T-helper 1 cell treated with Interleukin-12 subunit alpha and Interleukin-12 subunit beta and Interleukin-4 antibody, amounts not matched to agents 30 μg/mL and 1 μg/mL, for 36 hours (primary cell): ENCODE measurements at regions not wholly inside any gene's neighbourhood (a gene's known extent, or its start where the extent isn't known, plus 50 kb on each side); places are given as distances from the start of the nearest gene placed in this dataset.

Experiments
- H3K27ac Mint-ChIP-seq: one replicate; pipeline ENCODE4 v1.8.0; 2021; ENCODE audit warnings: mild to moderate bottlenecking, mixed read lengths
- H3K27me3 Mint-ChIP-seq: one replicate; pipeline ENCODE4 v1.8.0; 2021; ENCODE audit warnings: low read depth, mixed read lengths
- H3K36me3 Mint-ChIP-seq: one replicate; pipeline ENCODE4 v1.8.0; 2021; ENCODE audit warnings: low read depth, mixed read lengths
- H3K4me1 Mint-ChIP-seq: one replicate; pipeline ENCODE4 v1.8.0; 2021; ENCODE audit warnings: low read depth, mixed read lengths
- H3K4me3 Mint-ChIP-seq: one replicate; pipeline ENCODE4 v1.8.0; 2021; ENCODE audit warnings: mild to moderate bottlenecking, moderate library complexity, mixed read lengths
- H3K9me3 Mint-ChIP-seq: one replicate; pipeline ENCODE4 v1.8.0; 2021; ENCODE audit warnings: mixed read lengths

DNA sequence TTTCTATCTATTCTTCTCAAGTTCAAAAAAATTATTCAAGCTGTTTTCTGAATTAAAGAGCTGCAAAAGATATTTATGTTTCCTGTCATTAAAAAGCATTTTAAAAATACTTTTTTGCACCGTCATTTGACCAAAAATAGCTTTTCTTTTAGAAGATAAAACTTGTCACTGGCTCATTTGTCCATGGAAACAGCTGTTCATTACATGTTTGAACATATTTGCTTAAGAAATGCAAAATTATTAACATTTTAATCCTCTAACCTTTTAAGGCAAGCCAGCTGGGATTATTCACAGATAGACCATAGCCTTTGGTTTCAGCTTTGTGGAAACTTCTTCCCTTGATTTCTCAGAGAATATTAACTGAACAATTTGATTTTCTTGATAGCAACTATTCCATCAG is 393.9 kb downstream of the TUSC1 start:
- H3K27me3 Mint-ChIP-seq, result no peaks in the 10 kb centered on the region
- H3K27ac Mint-ChIP-seq, result no peak overlapping the region
- H3K36me3 Mint-ChIP-seq, result no peaks in the 10 kb centered on the region
- H3K4me3 Mint-ChIP-seq, result no peak overlapping the region
- H3K4me1 Mint-ChIP-seq, result no peaks in the 10 kb centered on the region
- no peaks in the 10 kb centered on the region for H3K9me3 Mint-ChIP-seq

- H3K27me3 Mint-ChIP-seq, result no peaks in the 10 kb centered on the region
- no peak overlapping the region for H3K27ac Mint-ChIP-seq
- H3K4me1 Mint-ChIP-seq, result no peaks in the 10 kb centered on the region
- no peak overlapping the region for H3K4me3 Mint-ChIP-seq
- no peaks in the 10 kb centered on the region for H3K36me3 Mint-ChIP-seq
- peaks cover 4% of the 10 kb centered on the region for H3K9me3 Mint-ChIP-seq
Measured at GRCh38 chr9:25282946-25283345, 395.3 kb downstream of the TUSC1 start.

DNA sequence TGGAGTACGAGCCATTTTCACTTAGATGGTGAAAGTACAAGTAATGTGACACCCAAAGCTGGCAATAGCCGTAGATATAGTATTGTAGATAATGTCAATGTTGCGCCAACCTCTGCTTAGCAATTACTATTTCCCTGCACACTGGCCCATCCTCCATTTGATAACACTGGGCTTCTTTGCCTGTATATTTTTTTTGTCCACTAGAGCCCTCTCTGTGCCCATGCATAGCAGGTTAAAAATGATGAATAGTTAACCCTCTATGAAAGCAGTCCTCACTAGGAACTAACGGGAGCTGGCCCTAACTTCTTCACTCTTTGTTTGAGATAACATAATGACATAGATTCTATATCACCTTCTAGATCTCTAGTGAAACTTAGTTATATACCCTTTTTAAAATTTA is 416.8 kb downstream of the TUSC1 start:
- no peak overlapping the region for H3K4me3 Mint-ChIP-seq
- no peaks in the 10 kb centered on the region for H3K36me3 Mint-ChIP-seq
- H3K27me3 Mint-ChIP-seq, result no peaks in the 10 kb centered on the region
- no peaks in the 10 kb centered on the region for H3K4me1 Mint-ChIP-seq
- H3K27ac Mint-ChIP-seq, result no peak overlapping the region
- peaks cover 30% of the 10 kb centered on the region for H3K9me3 Mint-ChIP-seq

GRCh38 chr9:25260046-25260445 is 418.2 kb downstream of the TUSC1 start:
- Mint-ChIP-seq H3K4me1 (no peaks in the 10 kb centered on the region), H3K36me3 (no peaks in the 10 kb centered on the region), H3K27me3 (no peaks in the 10 kb centered on the region), H3K4me3 (no peak overlapping the region), H3K9me3 (peaks cover 32% of the 10 kb centered on the region), H3K27ac (no peak overlapping the region)

DNA sequence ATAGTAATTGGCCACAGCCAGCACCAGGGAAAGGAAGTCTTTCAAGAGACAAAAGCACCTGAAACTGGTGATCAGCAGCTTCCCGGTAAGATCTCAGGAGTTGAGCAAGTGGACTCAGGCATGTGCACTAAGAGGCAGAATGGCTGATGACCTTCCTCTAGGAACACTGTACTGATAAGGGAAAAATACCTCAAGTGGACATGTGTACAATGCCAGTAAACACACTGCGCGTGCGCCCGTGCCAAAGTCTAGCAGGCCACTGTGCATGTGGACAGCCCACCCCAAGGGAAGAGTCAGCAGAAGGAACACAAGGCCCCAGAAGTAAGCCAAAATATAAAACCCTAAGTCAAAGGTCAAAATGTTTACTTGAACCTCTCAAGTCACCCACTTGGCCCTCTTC is 423.0 kb downstream of the TUSC1 start:
- H3K27me3 Mint-ChIP-seq, result no peaks in the 10 kb centered on the region
- no peak overlapping the region for H3K27ac Mint-ChIP-seq
- no peak overlapping the region for H3K4me3 Mint-ChIP-seq
- peaks cover 15% of the 10 kb centered on the region for H3K9me3 Mint-ChIP-seq
- no peaks in the 10 kb centered on the region for H3K36me3 Mint-ChIP-seq
- no peaks in the 10 kb centered on the region for H3K4me1 Mint-ChIP-seq

GRCh38 chr9:25254051-25254450 is 424.2 kb downstream of the TUSC1 start:
- H3K4me3 Mint-ChIP-seq, result no peak overlapping the region
- H3K9me3 Mint-ChIP-seq, result peaks cover 19% of the 10 kb centered on the region

GRCh38 chr9:25241421-25241820 is 436.8 kb downstream of the TUSC1 start:
- H3K36me3 Mint-ChIP-seq, result no peaks in the 10 kb centered on the region
- peaks cover 24% of the 10 kb centered on the region for H3K9me3 Mint-ChIP-seq
- no peak overlapping the region for H3K4me3 Mint-ChIP-seq
- H3K27me3 Mint-ChIP-seq, result no peaks in the 10 kb centered on the region
- no peaks in the 10 kb centered on the region for H3K4me1 Mint-ChIP-seq
- H3K27ac Mint-ChIP-seq, result no peak overlapping the region

More at GRCh38 chr9:25254051-25254450, 424.2 kb downstream of the TUSC1 start:
- H3K4me1 Mint-ChIP-seq, result no peaks in the 10 kb centered on the region
- no peak overlapping the region for H3K27ac Mint-ChIP-seq
- no peaks in the 10 kb centered on the region for H3K36me3 Mint-ChIP-seq
- H3K27me3 Mint-ChIP-seq, result no peaks in the 10 kb centered on the region

- Mint-ChIP-seq H3K4me3 (no peak overlapping the region), H3K36me3 (no peaks in the 10 kb centered on the region), H3K27ac (no peak overlapping the region), H3K4me1 (no peaks in the 10 kb centered on the region), H3K9me3 (peaks cover 35% of the 10 kb centered on the region), H3K27me3 (no peaks in the 10 kb centered on the region)
Measured at GRCh38 chr9:25226901-25227686, 451.1 kb downstream of the TUSC1 start.

GRCh38 chr9:25225938-25226760 is 452.1 kb downstream of the TUSC1 start:
- Mint-ChIP-seq H3K9me3 (peaks cover 38% of the 10 kb centered on the region), H3K4me1 (no peaks in the 10 kb centered on the region), H3K4me3 (no peak overlapping the region), H3K27ac (no peak overlapping the region), H3K36me3 (no peaks in the 10 kb centered on the region), H3K27me3 (no peaks in the 10 kb centered on the region)

DNA sequence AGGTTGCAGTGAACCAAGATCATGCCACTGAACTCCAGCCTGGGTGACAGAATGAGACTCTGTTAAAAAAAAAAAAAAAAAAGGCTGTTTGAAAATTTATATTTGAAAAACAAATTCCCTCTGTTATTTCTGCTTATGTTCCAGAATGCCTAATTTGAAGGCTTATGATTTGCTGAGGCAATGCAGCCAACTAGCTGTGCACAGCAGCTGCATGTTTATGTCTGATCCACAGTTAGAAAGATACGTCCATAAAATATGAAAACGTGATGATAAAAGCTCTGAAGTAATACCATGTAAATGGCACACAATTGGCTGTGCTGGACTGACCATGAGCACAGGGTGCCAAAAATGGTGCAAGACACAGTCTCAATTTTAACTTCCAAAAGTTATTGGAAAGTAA is 453.2 kb downstream of the TUSC1 start:
- Mint-ChIP-seq H3K9me3 (peaks cover 29% of the 10 kb centered on the region), H3K4me1 (no peaks in the 10 kb centered on the region), H3K27ac (no peak overlapping the region), H3K36me3 (no peaks in the 10 kb centered on the region), H3K4me3 (no peak overlapping the region), H3K27me3 (no peaks in the 10 kb centered on the region)

DNA sequence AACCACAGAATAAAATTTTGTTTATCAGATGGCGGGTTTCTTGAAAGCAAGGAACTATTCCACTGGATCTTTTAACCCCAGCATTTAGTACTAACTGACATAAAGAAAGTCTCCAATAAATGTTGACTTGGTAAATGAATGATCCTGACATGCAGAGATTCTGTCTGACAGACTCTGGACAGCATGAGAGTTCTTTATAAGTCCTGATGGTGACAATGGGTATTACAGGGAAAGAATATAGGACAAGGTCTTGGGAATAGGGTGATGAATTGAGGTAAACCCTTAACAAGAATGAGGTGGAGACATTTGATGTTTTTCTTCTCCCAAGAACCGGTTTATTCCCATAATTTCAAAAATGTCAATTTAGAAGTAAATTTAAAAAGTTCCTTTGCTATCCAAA is 453.9 kb downstream of the TUSC1 start:
- no peak overlapping the region for H3K4me3 Mint-ChIP-seq

DNA sequence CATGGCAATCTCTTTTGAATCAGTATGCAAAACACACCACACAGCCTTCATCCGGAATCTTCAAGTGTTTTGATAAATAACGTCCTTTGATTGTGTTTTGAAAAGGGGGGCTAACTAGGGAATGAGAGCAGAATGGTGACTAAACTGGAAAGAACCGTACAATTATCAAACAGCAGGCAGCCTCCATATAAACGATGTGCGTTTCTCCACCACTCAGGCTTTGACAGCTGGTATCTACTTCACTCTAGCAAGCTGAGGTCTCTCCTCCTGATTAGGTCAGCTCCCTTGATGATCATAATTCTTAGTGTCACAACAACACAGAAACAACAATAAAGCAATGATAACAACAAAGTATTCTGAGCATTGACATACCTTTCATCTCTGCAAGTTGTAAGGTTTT is 465.9 kb downstream of the TUSC1 start:
- H3K36me3 Mint-ChIP-seq, result no peaks in the 10 kb centered on the region
- H3K9me3 Mint-ChIP-seq, result peaks cover 16% of the 10 kb centered on the region
- H3K4me3 Mint-ChIP-seq, result no peak overlapping the region
- no peaks in the 10 kb centered on the region for H3K4me1 Mint-ChIP-seq
- no peaks in the 10 kb centered on the region for H3K27me3 Mint-ChIP-seq
- H3K27ac Mint-ChIP-seq, result no peak overlapping the region

More for the DNA sequence above, 453.9 kb downstream of the TUSC1 start:
- Mint-ChIP-seq H3K9me3 (peaks cover 23% of the 10 kb centered on the region), H3K27ac (no peak overlapping the region), H3K27me3 (no peaks in the 10 kb centered on the region), H3K4me1 (no peaks in the 10 kb centered on the region), H3K36me3 (no peaks in the 10 kb centered on the region)

GRCh38 chr9:25207402-25208195 is 470.6 kb downstream of the TUSC1 start:
- Mint-ChIP-seq H3K36me3 (no peaks in the 10 kb centered on the region), H3K4me1 (no peaks in the 10 kb centered on the region), H3K27ac (no peak overlapping the region), H3K27me3 (no peaks in the 10 kb centered on the region), H3K4me3 (no peak overlapping the region), H3K9me3 (peaks cover 26% of the 10 kb centered on the region)

DNA sequence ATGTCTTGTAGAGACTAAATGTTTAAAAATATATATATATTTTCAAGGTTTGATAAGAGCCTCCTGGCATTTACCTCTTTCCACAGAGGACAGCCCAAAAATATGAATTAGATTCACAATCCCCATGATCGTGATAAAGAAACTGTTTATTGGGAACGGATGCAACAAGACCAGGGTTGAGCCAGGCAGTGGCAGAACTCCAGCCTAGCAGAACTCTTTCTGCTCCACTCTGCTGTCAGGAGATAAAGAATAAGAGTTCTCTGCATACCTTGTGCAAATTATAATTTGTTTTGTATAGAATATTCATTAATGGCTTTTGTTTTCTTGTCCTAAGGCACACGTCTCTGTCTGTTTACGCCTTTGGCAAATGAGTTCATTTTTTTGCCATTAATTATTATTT is 472.2 kb downstream of the TUSC1 start:
- Mint-ChIP-seq H3K36me3 (no peaks in the 10 kb centered on the region), H3K4me1 (no peaks in the 10 kb centered on the region), H3K9me3 (peaks cover 31% of the 10 kb centered on the region), H3K27ac (no peak overlapping the region), H3K27me3 (no peaks in the 10 kb centered on the region), H3K4me3 (no peak overlapping the region)
